Stimulated activated CD4-positive, alpha-beta T cell treated with anti-CD3 and anti-CD28 coated beads, Interleukin-1b, Interleukin-23, amount 100 ng/mL, for 48 hours (primary cell): ENCODE measurements at regions not wholly inside any gene's neighbourhood (a gene's known extent, or its start where the extent isn't known, plus 50 kb on each side); places are given as distances from the start of the nearest gene placed in this dataset.

Source experiments
- DNase-seq: peaks from one replicate; pipeline ENCODE4 v3.0.0-alpha.2; 2020

GRCh38 chr15:97736748-97737147, 223.8 kb upstream of the ARRDC4 start:
- no peak for DNase-seq

DNA sequence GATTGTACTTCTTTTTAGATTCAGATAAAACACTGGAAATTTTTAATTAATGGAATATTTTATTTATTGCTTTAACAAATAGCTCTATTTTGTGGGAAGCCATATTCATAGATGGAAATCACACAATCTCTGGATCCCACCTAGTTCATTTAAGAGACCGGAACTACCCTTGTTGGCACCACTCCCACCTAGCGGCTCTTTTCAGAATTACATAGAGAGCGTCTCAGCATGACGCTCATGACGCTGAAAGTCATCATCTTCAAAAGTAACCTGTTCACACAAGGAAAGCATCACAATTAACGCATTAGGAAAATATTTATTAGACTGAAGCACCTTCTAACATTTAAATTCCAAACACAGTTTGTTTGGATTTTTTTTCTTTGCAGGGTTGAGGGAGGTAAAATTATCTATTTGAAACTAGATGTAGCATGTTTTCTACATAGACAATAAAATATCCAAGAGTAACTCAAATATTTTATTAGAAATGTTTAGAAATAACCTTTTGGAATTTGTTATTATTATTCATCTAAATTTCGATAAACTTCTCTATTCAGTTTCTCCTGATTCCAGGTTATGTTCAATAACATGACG, 214.9 kb upstream of the ARRDC4 start:
- peak; percentile 2 for DNase-seq

DNA sequence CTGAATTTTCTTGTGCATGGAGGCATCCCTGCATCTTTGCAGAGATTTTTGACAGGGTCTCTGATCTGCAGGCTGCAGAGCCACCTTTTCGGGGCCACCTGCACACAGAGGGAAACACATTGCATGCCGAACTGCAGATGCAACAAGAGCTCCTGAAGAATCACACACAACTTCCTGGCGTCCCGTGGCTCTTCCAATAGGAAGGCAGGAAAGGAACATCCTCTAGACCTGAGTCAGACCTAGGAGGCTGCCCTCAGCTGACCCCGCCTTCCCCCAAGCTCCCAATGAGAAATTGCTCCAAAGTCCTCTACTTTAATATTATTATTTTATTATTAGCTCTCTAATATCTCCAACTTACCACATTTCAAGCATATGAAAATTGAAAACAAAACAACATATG, 213.2 kb upstream of the ARRDC4 start:
- DNase-seq = no peak

DNA sequence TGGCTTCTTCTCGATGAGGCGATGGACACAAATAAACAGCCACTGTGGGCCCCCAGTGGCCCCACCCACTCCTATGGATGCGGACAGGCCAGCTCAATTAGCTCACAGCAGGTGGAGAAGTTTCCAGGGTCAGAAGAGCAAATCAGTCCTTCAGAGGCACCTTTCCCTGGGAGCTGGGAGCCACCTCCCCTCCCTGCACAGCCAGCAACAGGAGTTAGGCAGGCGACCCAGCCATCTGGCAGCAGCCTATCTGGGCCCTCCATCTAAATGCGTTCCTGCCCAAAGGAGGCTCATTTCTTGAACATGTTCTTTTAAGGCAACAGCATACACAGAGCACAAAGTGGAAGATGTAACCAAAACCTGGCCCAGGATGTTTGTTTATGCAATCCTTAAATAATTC, 211.9 kb upstream of the ARRDC4 start:
- no peak for DNase-seq

DNA sequence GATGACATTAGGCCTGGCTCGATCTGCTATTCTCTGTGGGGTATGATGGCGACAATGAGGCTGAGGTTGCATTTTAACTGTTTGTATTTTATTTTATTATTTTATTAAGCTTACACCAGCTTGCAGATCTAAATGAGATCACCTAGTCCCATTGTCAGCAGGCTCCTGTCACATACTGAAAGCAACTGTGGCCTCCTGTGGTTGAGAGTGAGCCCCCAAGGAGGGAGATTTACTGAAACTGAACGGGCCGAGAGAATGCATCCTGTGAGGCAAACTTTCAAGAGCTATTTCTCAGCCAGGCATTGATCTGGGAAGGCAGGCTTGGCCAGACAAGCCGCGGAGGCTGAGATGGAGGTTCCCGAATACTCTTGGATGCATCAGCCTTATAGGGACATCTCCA, 210.4 kb upstream of the ARRDC4 start:
- DNase-seq = no peak

DNA sequence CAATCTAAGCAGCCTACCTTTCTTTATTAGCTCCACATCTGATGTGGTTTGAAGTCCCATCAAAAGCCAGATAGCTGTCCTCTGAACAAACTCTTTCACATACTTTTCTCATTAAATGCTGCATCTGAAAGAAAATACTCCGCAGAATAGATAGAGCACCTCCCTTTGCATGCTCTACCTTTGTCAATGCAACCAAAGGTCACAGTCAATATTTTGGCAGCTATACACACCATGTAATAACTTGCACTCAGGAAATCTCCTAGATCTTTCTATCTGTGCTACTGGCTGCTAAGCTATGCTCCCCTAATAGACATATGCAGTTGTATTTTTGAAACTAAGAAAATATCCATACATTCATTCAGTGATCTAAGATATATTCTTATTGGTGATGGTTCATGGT, 204.8 kb upstream of the ARRDC4 start:
- DNase-seq = no peak

DNA sequence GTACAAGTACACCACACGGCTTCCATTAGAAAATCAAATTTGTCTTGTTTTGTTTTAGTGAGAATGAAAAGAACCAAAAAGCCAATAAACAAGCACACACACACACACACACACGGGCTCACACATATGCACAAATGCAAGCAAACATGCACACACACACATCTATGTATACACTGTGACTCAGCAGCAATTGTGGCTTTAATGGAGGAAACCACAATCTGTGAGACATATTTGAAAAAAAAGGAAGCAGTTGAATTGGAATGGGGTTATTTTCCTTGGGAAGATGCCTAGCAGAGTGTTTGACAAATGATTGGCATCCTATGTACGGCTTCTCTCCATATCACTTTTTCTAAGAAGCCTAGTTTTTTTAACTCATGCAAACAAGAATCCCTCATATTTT, 201.1 kb upstream of the ARRDC4 start:
- DNase-seq = no peak

- DNase-seq = no peak
These were observed 199.4 kb upstream of the ARRDC4 start for GRCh38 chr15:97761110-97761509.

DNA sequence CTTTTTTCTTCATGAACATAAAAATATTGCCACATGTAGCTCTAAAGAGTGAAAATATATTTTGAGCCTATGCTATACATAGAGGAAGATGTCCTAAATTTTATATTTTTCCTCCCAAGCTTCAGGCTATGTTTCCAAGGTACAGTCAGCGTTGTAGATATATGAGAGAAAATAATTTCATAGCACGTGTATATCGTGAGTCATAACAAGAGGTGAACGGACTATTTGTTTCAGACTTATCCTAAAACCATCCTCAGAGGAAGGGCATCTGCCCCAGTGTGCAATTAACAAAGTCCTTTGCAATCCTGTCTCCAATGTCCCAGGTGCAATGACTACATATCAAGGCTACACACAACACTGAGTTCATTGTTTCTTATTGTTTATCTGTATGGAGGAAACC, 177.3 kb upstream of the ARRDC4 start:
- no peak for DNase-seq

GRCh38 chr15:97786741-97787140, 173.8 kb upstream of the ARRDC4 start:
- no peak for DNase-seq

GRCh38 chr15:97790180-97790579, 170.3 kb upstream of the ARRDC4 start:
- DNase-seq = no peak

- DNase-seq = no peak
These were observed 168.4 kb upstream of the ARRDC4 start for GRCh38 chr15:97791824-97792792.

DNA sequence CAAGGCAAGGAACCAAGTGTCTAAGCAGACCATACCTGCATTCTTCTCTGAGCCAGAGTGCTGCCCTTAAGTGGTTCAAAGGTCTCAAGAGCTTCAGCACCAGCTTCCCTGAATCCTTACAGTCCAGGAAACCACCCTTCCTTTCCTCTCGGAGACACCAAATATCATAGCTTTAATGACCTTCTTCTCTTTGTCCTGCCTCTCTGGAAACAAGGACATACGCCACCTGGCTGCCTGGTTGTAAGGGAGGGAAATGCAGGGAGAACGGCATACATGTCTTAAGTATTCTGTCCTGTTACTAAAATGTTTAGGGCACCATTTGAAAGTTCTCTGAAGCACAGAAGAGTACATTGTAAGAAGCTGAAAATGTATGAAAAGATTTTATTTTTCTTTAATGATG, 155.6 kb upstream of the ARRDC4 start:
- no peak for DNase-seq

- no peak for DNase-seq
These were observed 153.7 kb upstream of the ARRDC4 start for GRCh38 chr15:97806766-97807165.

DNA sequence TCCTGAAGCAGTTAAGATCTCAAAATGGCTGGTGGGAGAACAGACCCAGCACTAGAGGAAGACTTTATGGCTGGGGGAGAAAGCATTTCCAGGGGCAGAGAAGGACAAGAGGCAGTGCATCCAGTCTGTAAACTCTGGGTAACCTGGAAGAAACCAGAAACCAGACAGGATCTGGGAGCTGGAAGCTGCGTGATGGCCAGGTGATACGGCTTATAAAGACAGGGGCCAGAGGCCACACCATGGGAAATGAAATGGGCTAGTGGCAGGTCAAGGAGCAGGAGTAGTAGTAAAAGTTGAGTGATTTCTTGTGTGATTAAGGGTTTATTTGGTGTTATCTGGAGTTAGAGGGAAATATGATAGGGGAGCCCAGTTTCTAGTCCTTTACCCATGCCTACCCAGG, 144.7 kb upstream of the ARRDC4 start:
- no peak for DNase-seq

GRCh38 chr15:97817276-97817890, 143.1 kb upstream of the ARRDC4 start:
- no peak for DNase-seq

- no peak for DNase-seq
These were observed 124.5 kb upstream of the ARRDC4 start for GRCh38 chr15:97836003-97836402.

- DNase-seq = no peak
These were observed 122.6 kb upstream of the ARRDC4 start for GRCh38 chr15:97837896-97838295.

GRCh38 chr15:97838606-97839210, 121.8 kb upstream of the ARRDC4 start:
- DNase-seq = no peak

DNA sequence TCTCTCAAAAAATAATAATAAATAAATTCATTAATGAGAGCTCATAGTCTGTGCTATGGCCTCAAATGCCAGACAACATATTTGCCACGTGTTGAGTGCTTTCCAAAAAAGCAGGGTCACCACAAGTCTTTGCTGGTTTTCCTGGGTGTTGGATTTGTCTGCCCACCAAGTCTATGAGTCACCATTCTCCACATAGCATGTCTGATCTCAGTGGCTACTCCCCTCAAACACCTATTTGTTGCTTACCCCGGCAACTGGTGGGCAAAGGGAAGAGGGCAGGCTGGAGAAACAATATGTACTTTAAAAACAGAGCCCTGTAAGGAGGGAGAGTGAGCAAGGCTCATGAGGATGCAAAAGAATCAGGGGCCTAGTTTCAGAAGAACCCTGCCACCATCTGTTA, 120.0 kb upstream of the ARRDC4 start:
- DNase-seq = no peak

GRCh38 chr15:97841558-97841957, 118.9 kb upstream of the ARRDC4 start:
- no peak for DNase-seq

DNA sequence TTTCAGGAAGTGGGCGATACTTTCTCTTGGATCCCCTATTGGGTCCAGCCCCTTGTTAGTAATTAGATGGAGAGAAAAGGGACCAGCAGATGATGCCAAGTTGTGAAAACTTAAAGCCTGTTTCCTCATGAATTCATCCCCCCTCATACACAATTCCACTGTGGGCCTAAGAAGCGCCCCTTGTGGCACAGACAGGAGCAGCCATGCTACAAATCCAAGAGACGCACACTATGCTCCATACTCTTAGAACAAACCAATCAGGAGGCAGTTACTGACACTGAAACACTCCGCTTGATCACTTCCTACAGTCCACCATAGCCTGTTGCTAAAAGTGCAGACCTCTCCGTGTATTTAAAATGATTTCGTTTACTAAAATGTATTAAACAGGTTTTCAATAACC, 111.3 kb upstream of the ARRDC4 start:
- DNase-seq = no peak

DNA sequence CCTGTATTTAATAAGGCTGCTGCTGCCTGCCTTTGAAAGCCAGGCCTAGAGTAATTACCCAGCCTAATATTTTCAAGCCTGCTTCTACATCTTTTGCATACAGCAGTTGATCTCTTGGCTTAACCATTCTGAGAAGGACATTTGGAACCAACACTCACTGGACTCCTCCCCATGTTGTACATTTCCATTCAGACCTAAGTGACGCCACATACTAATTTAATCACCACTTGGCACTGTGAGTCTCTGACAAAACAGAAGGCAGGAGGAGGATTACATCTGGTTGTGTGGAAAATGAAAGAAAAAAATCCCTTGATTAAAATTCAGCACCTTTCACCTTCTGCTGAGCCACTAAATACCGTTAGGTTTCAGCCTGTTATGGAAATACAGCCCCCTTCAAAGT, 102.2 kb upstream of the ARRDC4 start:
- no peak for DNase-seq
